Peyer's patch (tissue), 4 donors: ENCODE measurements at regions not wholly inside any gene's neighbourhood (a gene's known extent, or its start where the extent isn't known, plus 50 kb on each side); places are given as distances from the start of the nearest gene placed in this dataset.

Experiments used
- CTCF ChIP-seq, 6 experiments: fragments of 450-650 bp in 4 of 6; fragments of 200-600 bp in 2 of 6; sonication (generic) in 1 of 6; IDR thresholded peaks; one replicate each; pipeline ENCODE4 v1.5.1; 2017 to 2019; ENCODE audit warnings: antibody characterized with exemption in 6 of 6, mild to moderate bottlenecking in 3 of 6, moderate library complexity in 1 of 6
- POLR2A ChIP-seq, 2 donors: fragments of 450-650 bp; IDR thresholded peaks; one replicate each; pipeline ENCODE4 v1.5.1; 2017; ENCODE audit warnings: antibody characterized with exemption in 2 of 2, mild to moderate bottlenecking in 2 of 2, moderate library complexity in 2 of 2

DNA sequence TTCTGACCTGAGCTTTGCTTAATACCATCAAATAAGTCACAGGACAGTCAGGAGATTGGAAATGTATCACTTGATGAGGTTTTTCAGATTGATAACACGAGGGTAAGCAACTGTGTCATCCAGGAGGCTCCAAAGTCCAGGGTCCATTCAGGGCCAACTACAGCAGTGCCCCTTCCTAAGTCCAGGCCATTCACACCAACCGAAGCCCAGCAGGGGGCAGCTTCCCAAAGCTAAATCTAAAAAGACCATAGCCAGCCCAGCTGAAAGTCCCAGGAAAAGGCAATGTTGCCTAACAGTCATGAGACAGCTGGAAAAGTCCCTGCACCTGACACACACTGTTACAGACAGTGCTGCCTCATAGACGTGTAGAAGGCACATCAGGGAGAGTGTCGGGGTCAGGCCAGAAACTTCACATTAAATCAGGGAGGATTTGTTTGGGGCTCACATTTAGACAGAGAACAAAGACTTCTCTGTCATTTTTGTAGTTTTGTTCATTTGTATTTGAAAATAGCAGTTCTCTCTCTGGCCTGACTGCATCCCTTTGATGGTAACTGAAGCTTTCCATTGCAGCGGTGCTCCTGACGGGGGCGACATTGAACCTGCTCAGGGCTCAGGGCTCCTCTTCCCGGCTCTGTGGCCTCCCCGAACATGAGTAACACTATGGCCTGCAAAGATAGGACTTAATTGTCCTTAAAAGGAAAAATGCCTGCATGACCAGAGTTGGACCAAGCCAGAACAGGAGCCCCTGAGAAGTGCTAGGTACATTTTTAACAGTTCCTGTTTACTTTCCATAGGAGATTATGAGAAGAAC, 200.4 kb downstream of the NRIP1 start:
- peak in 5 of 6 experiments; percentile 5 to 74 (median 55) for TF ChIP-seq CTCF (IDR thresholded peaks at IDR 0.05)
- TF ChIP-seq POLR2A (IDR thresholded peaks at IDR 0.05), result peak in 1 of 2 donors; percentile 28
